ENCODE measurements at regions not wholly inside any gene's neighbourhood (a gene's known extent, or its start where the extent isn't known, plus 50 kb on each side); places are given as distances from the start of the nearest gene placed in this dataset.

DNA sequence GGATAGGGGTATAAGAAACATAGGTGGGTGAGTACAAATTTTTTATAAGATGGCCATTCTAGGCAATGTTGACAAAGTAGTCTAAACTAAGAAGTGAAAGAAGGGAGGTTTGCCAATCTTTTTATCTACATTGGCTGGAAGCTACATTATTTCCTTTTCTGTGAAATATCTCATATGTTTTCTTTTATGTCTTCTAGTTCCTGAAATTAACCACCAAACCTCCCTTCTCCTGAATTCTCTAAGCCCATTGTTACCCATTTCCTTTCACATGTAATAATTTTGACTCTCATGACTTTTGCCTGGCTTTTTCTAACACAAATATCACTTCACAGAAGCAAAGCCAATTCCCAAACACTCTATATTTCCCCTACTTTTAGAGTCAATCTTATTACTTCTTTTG, 496.2 kb upstream of the JAG1 start:
- H3K9me3 ChIP-seq: no peaks in the 10 kb centered on the region
- no peak overlapping the region for H3K27ac ChIP-seq
- no peaks in the 10 kb centered on the region for H3K36me3 ChIP-seq
- no peaks in the 10 kb centered on the region for H3K4me1 ChIP-seq
- intact Hi-C loops (cut with DNase I): no loop called here
- ATAC-seq (no peak), DNase-seq (no peak)
- H3K4me3 ChIP-seq: no peak overlapping the region
- TF ChIP-seq, protein P1, sequence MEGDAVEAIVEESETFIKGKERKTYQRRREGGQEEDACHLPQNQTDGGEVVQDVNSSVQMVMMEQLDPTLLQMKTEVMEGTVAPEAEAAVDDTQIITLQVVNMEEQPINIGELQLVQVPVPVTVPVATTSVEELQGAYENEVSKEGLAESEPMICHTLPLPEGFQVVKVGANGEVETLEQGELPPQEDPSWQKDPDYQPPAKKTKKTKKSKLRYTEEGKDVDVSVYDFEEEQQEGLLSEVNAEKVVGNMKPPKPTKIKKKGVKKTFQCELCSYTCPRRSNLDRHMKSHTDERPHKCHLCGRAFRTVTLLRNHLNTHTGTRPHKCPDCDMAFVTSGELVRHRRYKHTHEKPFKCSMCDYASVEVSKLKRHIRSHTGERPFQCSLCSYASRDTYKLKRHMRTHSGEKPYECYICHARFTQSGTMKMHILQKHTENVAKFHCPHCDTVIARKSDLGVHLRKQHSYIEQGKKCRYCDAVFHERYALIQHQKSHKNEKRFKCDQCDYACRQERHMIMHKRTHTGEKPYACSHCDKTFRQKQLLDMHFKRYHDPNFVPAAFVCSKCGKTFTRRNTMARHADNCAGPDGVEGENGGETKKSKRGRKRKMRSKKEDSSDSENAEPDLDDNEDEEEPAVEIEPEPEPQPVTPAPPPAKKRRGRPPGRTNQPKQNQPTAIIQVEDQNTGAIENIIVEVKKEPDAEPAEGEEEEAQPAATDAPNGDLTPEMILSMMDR (IDR thresholded peaks at IDR 0.05): no peak
- H3K27me3 ChIP-seq: no peaks in the 10 kb centered on the region

DNA sequence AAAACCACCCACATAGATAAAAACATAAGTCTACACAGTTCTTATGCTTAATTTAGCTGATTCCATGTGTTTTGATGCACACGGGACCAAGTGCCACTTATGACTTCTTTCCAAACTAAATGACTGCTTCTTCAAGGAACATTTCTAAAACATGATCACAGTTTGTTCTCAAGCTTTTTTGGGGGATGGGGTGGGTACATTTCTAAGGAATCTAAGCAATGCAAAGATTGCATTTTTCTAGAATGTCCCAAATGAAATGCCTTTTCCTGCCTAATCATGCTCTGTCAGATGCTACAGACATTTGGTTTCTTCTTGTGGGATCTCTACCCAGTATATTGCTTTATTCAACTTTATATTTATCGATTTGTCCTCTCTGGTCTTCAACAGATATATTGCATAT, 496.8 kb upstream of the JAG1 start:
- H3K27me3 ChIP-seq: no peaks in the 10 kb centered on the region
- H3K4me3 ChIP-seq: no peak overlapping the region
- intact Hi-C loops (cut with DNase I): no loop called here
- H3K36me3 ChIP-seq: no peaks in the 10 kb centered on the region
- DNase-seq (no peak), ATAC-seq (no peak)
- no peaks in the 10 kb centered on the region for H3K9me3 ChIP-seq
- TF ChIP-seq, protein P1 (IDR thresholded peaks at IDR 0.05): no peak
- H3K4me1 ChIP-seq: no peaks in the 10 kb centered on the region
- no peak overlapping the region for H3K27ac ChIP-seq

DNA sequence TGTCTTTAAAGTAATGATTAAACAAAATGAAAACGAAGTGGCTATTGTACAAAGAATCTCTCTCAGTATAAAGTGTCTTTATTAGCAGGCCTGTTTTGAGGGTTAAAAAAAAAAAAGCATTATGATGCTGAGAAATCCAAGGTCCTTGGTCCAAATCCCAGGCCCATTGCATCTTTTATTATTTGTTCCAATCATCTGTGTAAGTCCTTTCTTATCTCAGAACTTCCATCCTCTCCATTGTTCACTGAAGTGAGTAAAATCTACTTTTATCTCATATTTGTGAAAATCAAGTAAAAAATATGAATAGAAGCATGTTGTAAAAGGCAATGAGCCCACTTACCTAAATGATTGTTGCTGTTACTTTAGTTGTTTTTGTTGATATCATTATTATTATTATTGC, 499.1 kb upstream of the JAG1 start:
- Histone ChIP-seq H3K4me3 (no peak overlapping the region), H3K9me3 (no peaks in the 10 kb centered on the region), H3K36me3 (no peaks in the 10 kb centered on the region), H3K27ac (no peak overlapping the region), H3K4me1 (no peaks in the 10 kb centered on the region), H3K27me3 (no peaks in the 10 kb centered on the region)
- intact Hi-C loops (cut with DNase I): no loop called here
- TF ChIP-seq, protein P1 (IDR thresholded peaks at IDR 0.05): no peak
- ATAC-seq (no peak), DNase-seq (no peak)

DNA sequence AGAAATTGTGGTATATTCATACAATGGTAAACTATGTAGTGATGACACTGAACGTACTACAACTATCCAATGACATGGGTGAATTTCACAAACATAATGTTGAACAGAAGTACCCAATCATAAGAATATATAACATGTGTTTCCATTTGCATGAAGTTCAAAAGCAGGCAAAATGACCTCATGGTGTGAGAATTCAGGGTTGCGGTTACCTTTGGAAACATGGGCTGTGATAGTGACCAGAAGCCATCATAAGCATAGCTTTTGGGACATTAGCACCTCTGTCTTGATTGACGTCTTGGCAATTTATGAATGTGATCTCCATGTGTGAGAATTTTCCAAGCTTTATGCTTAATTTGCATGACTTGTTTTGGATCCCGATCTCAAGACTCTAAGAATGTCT, 500.1 kb upstream of the JAG1 start:
- Histone ChIP-seq H3K36me3 (no peaks in the 10 kb centered on the region), H3K9me3 (no peaks in the 10 kb centered on the region), H3K4me1 (no peaks in the 10 kb centered on the region), H3K27me3 (no peaks in the 10 kb centered on the region), H3K4me3 (no peak overlapping the region), H3K27ac (no peak overlapping the region)
- no peak for ATAC-seq
- DNase-seq: no peak
- intact Hi-C loops (cut with DNase I): no loop called here
- TF ChIP-seq, protein P1 (IDR thresholded peaks at IDR 0.05): no peak

DNA sequence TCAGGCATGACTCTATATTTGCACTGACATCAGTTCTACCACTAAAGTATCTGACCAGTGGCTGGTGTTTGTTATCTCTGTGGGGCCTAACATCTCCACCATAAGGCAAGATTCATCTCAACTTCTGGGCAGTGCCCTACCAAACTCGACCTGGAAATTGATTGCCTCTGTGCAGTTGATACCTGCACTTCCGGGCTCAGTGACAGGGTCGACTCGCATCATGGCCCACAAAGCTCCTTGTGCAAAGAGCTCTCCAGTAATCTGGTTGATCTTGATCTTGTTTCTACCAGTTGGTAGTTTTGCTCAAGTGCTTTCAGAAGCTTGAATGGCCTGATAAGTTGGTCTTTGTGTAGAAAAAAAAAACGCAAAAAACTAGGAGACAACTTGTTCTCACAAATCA, 501.1 kb upstream of the JAG1 start:
- Histone ChIP-seq H3K4me1 (no peaks in the 10 kb centered on the region), H3K9me3 (no peaks in the 10 kb centered on the region), H3K4me3 (no peak overlapping the region), H3K36me3 (no peaks in the 10 kb centered on the region), H3K27me3 (no peaks in the 10 kb centered on the region), H3K27ac (no peak overlapping the region)
- ATAC-seq (no peak), DNase-seq (no peak)
- TF ChIP-seq, protein P1 (IDR thresholded peaks at IDR 0.05): no peak
- intact Hi-C loops (cut with DNase I): no loop called here
